ENCODE measurements at regions not wholly inside any gene's neighbourhood (a gene's known extent, or its start where the extent isn't known, plus 50 kb on each side); places are given as distances from the start of the nearest gene placed in this dataset.

DNA sequence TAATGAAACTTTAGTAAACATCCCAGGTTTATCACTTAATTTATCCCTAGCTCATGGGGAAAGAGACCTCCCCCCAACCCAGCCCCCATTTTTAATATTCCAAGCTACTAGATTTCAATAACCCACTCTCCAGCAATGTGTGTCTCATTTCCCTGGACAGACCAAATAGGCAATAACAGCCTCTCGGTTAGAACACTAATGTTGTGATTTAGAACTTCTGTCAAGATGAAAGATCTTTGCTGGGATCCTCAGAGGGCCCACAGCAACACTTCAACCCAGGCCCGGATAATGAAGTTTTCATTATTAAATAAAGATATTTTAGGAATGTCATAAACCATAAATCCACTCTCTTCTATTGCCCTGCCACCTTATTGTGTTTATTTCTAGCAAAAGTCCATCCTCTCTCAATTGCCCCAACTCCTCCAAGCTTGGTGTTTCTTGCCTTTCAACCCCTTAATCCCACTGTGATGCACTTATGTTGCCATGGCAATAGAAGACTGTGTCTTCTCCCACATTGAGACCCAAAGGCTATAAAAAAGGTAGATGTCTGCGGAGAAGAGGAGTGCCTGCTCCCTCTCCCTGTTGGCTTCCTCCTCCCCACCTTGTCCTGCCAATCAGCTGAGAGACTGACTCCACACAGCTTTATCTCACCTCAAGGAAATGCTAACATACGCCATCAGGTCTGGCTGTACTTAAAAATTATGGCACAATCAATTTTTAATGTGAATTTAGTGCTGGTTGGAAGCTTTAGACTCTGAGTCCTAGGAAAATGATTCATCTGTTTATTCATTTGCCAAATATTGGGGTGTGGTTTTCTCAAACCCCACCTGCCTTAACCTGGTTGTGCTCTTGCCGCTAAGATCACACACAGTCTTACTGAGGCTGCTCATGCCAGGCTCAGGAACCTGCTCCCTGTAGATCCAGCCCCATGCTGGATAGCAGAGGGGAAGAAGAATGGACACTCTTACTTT lies 258.3 kb upstream of the CAMK1G start:
- Histone ChIP-seq H3K27me3 (no peaks in the 10 kb centered on the region), H3K4me3 (no peak overlapping the region), H3K27ac (no peak overlapping the region), H3K36me3 (no peaks in the 10 kb centered on the region), H3K4me1 (ENCODE audit: insufficient read depth) (no peaks in the 10 kb centered on the region), H3K9me3 (no peaks in the 10 kb centered on the region)
- TF ChIP-seq CTCF (IDR thresholded peaks at IDR 0.05), result no peak
- no peak for TF ChIP-seq POLR2A (IDR thresholded peaks at IDR 0.05)
- no peak for TF ChIP-seq EP300 (IDR thresholded peaks at IDR 0.05)
- intact Hi-C loops (cut with DNase I), result no loop called here
- no peak for DNase-seq
- WGBS, 3 donors, result 37 to 45% (median 37%) methylated on average over 5 of the region's 5 CpGs

GRCh38 chr1:209326076-209326475 lies 257.4 kb upstream of the CAMK1G start:
- 28 to 32% (median 31%) methylated on average over 2 of the region's 2 CpGs for WGBS, 3 donors

GRCh38 chr1:209326831-209327230 lies 256.7 kb upstream of the CAMK1G start:
- no peak for DNase-seq
- Histone ChIP-seq H3K27me3 (no peaks in the 10 kb centered on the region), H3K4me3 (no peak overlapping the region), H3K4me1 (ENCODE audit: insufficient read depth) (no peaks in the 10 kb centered on the region), H3K27ac (no peak overlapping the region), H3K36me3 (no peaks in the 10 kb centered on the region), H3K9me3 (no peaks in the 10 kb centered on the region)
- TF ChIP-seq CTCF (IDR thresholded peaks at IDR 0.05) (no peak), POLR2A (IDR thresholded peaks at IDR 0.05) (no peak), EP300 (IDR thresholded peaks at IDR 0.05) (no peak)
- 78 to 79% (median 78%) methylated on average over 7 of the region's 7 CpGs for WGBS, 3 donors
- intact Hi-C loops (cut with DNase I), result no loop called here

More at GRCh38 chr1:209326076-209326475, 257.4 kb upstream of the CAMK1G start:
- H3K36me3 ChIP-seq, result no peaks in the 10 kb centered on the region
- no peak overlapping the region for H3K4me3 ChIP-seq
- H3K4me1 ChIP-seq (ENCODE audit: insufficient read depth), result no peaks in the 10 kb centered on the region
- TF ChIP-seq POLR2A (IDR thresholded peaks at IDR 0.05) (no peak), CTCF (IDR thresholded peaks at IDR 0.05) (no peak), EP300 (IDR thresholded peaks at IDR 0.05) (no peak)
- DNase-seq, result no peak
- no peak overlapping the region for H3K27ac ChIP-seq
- H3K9me3 ChIP-seq, result no peaks in the 10 kb centered on the region
- no peaks in the 10 kb centered on the region for H3K27me3 ChIP-seq
- intact Hi-C loops (cut with DNase I), result no loop called here

- TF ChIP-seq CTCF (IDR thresholded peaks at IDR 0.05) (no peak), EP300 (IDR thresholded peaks at IDR 0.05) (no peak), POLR2A (IDR thresholded peaks at IDR 0.05) (no peak)
- intact Hi-C loops (cut with DNase I), result no loop called here
- Histone ChIP-seq H3K4me3 (no peak overlapping the region), H3K27me3 (no peaks in the 10 kb centered on the region), H3K27ac (no peak overlapping the region), H3K9me3 (no peaks in the 10 kb centered on the region), H3K36me3 (no peaks in the 10 kb centered on the region), H3K4me1 (ENCODE audit: insufficient read depth) (no peaks in the 10 kb centered on the region)
- WGBS, 3 donors, result 22 to 26% (median 26%) methylated on average over 4 of the region's 4 CpGs
- no peak for DNase-seq
Observed at GRCh38 chr1:209328196-209328595, 255.3 kb upstream of the CAMK1G start.
